Renal pelvis (tissue), 1 donor: ENCODE measurements at regions not wholly inside any gene's neighbourhood (a gene's known extent, or its start where the extent isn't known, plus 50 kb on each side); places are given as distances from the start of the nearest gene placed in this dataset.
"Not testable (repeated sequence)": the region's sequence is repeated elsewhere in the genome, so short reads cannot be mapped to it uniquely, and the experiment has no call there.

Experiments
- DNase-seq: peaks from one replicate; pipeline ENCODE4 v3.0.0-alpha.2; 2013

DNA sequence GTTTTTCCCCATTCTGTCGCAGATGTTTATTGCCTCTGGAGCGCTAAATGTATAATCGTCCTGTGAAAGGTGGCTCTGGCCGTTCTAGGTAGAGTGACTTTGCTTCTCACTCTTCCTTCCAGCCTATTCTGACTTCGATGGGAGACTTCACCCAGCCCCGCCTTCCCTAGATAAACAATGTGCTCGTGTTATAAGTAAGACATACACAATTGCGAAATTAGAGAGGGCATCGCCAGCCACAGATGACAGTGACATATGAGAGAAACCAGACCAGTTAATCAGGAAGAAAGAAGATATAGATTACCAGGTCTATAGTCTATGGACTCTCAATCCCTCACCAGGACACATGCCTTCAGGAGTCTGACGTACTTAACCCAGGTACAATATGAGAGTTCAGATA, 1050.5 kb upstream of the AUTS2 start:
- DNase-seq, result no peak

DNA sequence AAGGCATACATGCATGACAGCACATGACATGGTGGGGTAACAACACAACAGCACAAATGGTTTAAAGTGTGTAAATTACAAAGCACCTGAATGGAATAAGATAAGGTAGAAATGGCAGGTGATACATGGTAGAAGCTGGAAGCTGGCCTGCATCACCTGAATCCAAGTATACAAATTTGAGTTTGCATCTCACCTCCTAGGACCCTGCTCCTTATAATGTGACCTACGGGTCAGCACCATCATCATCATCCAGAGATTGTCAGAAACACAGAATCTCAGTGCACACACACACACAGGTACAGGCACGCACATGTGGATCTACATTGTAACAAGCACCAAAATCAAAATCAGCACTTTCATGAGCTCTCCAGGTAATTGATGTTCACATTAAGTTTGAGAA, 1048.2 kb upstream of the AUTS2 start:
- no peak for DNase-seq

DNA sequence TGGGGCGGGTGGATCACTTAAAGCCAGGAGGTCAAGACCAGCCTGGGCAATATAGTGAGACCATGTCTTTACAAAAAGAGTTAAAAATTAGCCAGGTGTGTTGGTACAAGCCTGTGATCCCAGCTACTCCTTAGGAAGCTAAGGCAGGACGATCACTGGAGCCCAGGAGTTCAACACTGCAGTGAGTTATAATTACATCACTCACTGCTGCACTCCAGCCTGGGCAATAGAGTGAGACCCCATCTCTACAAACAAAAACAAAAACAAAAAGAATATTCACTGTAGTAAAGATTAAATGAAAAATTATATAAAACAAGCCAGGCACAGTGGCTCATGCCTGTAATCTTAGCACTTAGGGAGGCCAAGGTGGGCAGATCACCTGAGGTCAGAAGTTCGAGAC, 1047.6 kb upstream of the AUTS2 start:
- no peak for DNase-seq

DNA sequence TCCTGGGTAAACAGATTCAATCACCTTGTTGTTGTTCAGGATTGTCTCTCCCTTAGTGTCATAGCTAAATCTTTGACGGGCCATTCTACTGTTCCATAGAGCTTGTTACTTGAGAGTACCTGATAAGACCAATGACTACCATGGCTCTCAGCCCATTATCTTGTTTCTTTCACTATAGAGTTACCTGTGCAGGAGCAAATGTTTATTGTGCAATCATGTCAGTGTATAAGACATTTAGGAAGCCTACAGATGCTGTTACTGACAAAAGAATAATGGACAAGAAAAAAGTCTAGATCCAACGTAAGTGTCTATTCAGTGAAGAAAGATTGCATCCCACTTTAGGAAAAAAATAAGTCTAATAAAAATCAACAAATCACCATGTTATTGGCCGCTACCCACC, 1041.7 kb upstream of the AUTS2 start:
- DNase-seq, result no peak

GRCh38 chr7:68559518-68559917, 1038.8 kb upstream of the AUTS2 start:
- DNase-seq, result no peak

DNA sequence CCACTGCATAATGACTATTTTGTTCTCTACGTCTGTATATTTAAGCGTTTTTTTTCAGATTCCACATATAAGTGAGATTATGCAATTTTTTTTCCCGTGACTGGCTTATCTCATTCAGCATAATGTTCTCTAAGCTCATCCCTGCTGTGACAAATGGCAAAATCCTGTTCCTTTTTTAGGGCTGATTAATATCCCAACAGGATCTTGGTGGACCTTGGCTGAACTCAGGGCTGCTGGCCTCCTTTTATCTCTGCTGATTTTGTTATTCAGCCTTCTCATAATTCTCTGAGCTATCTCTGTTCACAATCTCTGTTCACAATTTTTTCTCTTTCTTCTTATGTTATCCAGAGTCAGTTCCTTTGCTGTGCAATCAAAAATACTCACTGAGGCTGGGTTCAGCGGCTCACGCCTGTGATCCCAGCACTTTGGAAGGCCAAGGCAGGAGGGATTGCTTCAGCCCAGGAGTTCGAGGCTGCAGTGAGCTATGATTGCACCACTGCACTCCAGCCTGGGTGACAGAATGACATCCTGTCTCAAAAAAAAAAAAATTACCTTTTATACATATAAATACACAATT, 1035.9 kb upstream of the AUTS2 start:
- no peak for DNase-seq

- DNase-seq, result no peak
Measured at GRCh38 chr7:68564306-68565135, 1033.8 kb upstream of the AUTS2 start.

- DNase-seq, result no peak
Measured at GRCh38 chr7:68571286-68571685, 1027.0 kb upstream of the AUTS2 start.

DNA sequence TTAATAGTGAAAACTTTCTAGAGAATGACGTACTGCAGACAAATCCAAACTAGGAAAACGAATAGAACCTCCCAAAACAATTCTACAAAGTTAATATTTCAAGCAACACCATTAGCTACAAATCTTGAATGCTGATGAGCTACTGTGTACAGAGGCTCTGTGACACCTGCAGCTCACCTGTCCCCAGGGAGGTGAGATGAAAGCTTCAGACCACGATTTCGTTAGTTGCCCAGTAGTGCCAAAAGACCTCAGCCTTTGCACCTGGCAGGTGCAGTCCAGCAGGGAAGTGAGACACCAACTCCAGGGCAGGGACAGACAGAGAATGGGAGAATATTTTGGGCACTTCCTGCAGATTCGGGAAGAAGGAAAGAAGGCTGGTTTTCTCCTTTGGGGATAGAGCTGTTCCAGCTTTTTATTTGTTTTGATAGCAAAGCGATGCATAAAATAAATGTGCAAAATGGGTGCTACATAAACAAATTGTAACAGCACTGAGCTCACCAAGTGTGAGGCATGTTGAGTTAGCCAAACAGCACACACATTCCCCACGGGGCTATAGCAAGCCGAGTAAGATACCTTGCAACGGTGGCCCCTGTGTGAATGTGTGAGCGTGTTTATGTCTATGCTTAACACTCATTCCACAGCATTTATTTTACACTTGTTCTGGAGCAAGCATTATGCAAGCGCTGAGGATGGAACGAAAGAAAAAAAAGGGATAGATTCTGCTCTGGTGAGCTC, 1024.8 kb upstream of the AUTS2 start:
- DNase-seq, result no peak

GRCh38 chr7:68576366-68576765, 1021.9 kb upstream of the AUTS2 start:
- DNase-seq, result no peak

DNA sequence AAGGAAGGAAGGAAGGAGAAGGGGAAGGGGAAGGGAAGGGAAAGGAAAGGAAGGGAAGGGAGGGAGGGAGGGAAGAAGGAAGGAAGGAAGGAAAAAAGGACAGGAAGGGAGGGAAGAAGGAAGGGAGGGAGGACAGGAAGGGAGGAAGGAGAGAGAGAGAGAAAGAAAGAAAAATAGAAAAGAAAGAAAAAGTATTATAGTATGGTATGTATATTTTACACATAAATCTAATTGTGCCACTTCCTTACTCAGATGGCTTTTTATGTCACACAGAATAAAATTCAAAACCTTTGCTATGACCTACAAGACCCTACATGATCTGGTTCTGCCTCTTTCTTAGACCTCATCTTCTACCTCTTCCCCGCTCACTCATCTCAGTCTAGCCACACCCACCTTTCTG, 1016.9 kb upstream of the AUTS2 start:
- no peak for DNase-seq

GRCh38 chr7:68587599-68587998, 1010.7 kb upstream of the AUTS2 start:
- DNase-seq, result no peak

DNA sequence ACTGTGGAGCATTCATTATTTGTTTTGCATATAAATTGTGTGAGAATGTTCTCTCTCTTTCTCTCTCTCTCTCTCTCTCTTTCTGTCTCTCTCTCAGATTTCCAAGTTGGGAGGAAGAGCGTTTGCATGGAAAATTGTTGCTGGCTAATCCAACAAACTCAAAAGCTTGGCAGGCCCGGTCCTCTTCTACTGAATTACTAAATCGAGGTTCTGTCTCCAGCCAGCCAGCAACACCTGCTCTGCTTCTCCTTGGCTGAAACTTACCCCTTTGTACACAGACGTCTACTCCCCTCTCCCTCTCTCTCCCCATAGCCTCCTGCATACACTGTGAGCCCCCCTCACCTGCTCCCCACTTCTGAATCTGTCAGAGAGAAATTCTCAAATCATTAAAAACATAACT, 996.4 kb upstream of the AUTS2 start:
- no peak for DNase-seq

DNA sequence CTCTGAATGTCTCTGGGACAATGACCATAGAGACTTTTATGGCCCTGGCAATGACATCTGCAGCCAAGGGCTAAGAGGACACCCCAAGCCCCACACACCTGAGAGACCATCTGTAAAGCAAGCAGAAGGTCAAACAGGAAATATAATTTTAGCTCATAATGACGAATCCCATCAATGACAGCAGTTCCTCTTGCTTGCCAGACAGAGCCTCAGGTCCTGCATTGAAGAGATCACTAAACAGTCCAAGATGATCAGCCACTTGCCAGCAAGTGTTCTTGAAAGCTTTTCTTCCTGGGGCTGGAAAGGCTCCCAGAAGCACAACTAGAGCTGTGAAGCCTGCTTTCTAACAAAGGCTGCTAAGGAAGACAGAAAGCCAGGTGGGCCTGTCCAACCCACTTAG, 993.7 kb upstream of the AUTS2 start:
- DNase-seq, result no peak

DNA sequence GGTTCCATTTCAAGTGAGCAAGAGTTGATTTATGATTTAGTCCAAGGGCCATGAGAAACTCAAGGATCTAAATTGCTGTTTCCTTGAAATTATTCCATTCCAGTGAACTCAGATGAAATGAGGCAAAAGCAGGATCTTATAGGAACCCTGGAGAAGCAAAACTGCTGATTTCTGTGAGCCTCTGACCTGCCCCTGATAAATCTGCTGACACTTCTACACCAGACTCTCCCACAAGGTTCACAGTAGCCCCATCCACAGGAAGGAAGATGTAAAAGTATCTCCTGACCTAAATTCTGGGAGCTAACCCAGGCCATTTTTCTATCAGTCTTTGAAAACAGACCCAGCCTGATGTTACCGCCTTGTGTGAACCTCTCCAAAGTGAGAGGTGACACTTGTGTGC, 987.6 kb upstream of the AUTS2 start:
- DNase-seq, result peak; percentile 54

GRCh38 chr7:68613405-68613804, 984.9 kb upstream of the AUTS2 start:
- no peak for DNase-seq

DNA sequence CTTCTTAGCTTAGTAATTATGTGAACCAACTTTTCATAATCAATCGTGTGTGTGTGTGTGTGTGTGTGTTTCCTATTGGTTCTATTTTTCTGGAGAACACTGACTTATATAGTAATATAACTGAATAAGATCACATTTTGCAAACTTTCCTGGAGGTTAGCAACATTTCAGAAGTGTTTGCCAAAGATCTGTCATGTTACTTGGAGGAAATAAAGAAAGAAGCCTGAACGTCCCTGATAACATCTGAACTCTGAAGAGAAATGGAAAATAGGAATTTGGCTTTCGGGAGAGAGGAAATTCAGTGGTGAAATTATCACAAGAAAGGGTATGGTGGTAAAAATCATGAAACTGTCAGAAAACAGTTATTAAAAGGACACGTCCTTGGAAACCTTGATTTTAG, 984.4 kb upstream of the AUTS2 start:
- DNase-seq, result no peak

GRCh38 chr7:68619526-68619925, 978.7 kb upstream of the AUTS2 start:
- DNase-seq, result no peak

DNA sequence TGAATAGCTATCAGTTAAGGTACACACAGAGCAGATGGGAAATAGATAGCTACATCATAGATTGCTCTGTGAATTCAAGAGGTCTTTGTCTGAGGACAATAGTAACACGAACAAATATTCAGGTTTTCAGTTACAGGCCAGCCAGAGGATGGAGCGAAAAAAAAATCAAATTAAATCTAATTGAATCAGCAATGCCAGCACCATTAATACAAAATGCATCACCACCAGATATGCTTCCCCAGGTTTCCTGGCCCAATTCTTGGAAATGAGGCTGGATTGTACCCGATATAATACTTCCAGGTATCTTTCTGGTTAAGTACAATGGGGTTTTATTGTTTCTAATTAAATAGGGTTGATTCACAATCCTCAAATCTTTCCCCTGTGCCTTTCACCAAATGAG, 975.8 kb upstream of the AUTS2 start:
- DNase-seq, result no peak

- DNase-seq, result no peak
Measured at GRCh38 chr7:68623030-68623429, 975.2 kb upstream of the AUTS2 start.

GRCh38 chr7:68627247-68627864, 970.9 kb upstream of the AUTS2 start:
- DNase-seq, result no peak

- not testable (repeated sequence) for DNase-seq
Measured at GRCh38 chr7:68630914-68631313, 967.4 kb upstream of the AUTS2 start.

GRCh38 chr7:68640103-68640502, 958.2 kb upstream of the AUTS2 start:
- DNase-seq, result no peak
